MM.1S (cell line): ENCODE measurements at regions not wholly inside any gene's neighbourhood (a gene's known extent, or its start where the extent isn't known, plus 50 kb on each side); places are given as distances from the start of the nearest gene placed in this dataset.

Experiments
- DNase-seq: peaks from one replicate; pipeline ENCODE4 v3.0.0-alpha.2; 2015
- H2AFZ ChIP-seq: fragments of 300-600 bp; sonication (generic); 2 replicates; pipeline ENCODE4 v1.6.0; 2016; ENCODE audit warnings: antibody characterized with exemption, low read length
- H3F3A ChIP-seq: fragments of 300-600 bp; sonication (generic); 2 replicates; pipeline ENCODE4 v1.6.1; 2016; ENCODE audit warnings: mild to moderate bottlenecking, antibody characterized with exemption, low read length, moderate library complexity, mixed read lengths; ENCODE audit not compliant: insufficient read depth
- H3K27ac ChIP-seq: fragments of 300-600 bp; sonication (generic); 2 replicates; pipeline ENCODE4 v1.5.1; 2016; ENCODE audit warnings: mild to moderate bottlenecking, low read length
- H3K27me3 ChIP-seq: fragments of 300-600 bp; sonication (generic); replicated peaks from 2 replicates; pipeline ENCODE4 v1.6.0; 2016; ENCODE audit warnings: low read length; ENCODE audit not compliant: insufficient read depth
- H3K36me3 ChIP-seq: fragments of 300-600 bp; sonication (generic); replicated peaks from 2 replicates; pipeline ENCODE4 v1.6.1; 2016; ENCODE audit warnings: mild to moderate bottlenecking, low read length, mixed read lengths; ENCODE audit not compliant: insufficient read depth
- H3K4me1 ChIP-seq: fragments of 300-600 bp; sonication (generic); 2 replicates; pipeline ENCODE4 v1.6.1; 2016; ENCODE audit warnings: low read length, mixed read lengths
- H3K4me2 ChIP-seq: fragments of 300-600 bp; sonication (generic); 2 replicates; pipeline ENCODE4 v1.6.0; 2016; ENCODE audit warnings: low read depth, low read length
- H3K4me3 ChIP-seq: fragments of 300-600 bp; sonication (generic); 2 replicates; pipeline ENCODE4 v1.5.1; 2016; ENCODE audit warnings: low read length, mixed read lengths
- H3K79me2 ChIP-seq: fragments of 300-600 bp; sonication (generic); 2 replicates; pipeline ENCODE4 v1.6.1; 2016; ENCODE audit warnings: mixed run types, low read length, mixed read lengths
- H3K9ac ChIP-seq: fragments of 300-600 bp; sonication (generic); 2 replicates; pipeline ENCODE4 v1.6.1; 2016; ENCODE audit warnings: low read length, mixed read lengths
- H3K9me2 ChIP-seq: fragments of 300-600 bp; sonication (generic); replicated peaks from 2 replicates; pipeline ENCODE4 v1.6.1; 2016; ENCODE audit warnings: mild to moderate bottlenecking, low read length, mixed read lengths; ENCODE audit not compliant: insufficient read depth
- H3K9me3 ChIP-seq: fragments of 300-600 bp; sonication (generic); replicated peaks from 2 replicates; pipeline ENCODE4 v1.6.1; 2016; ENCODE audit warnings: mild to moderate bottlenecking, low read length, mixed read lengths; ENCODE audit not compliant: insufficient read depth
- H4K20me1 ChIP-seq: fragments of 300-600 bp; sonication (generic); 2 replicates; pipeline ENCODE4 v1.6.1; 2016; ENCODE audit warnings: mild to moderate bottlenecking, low read length, moderate library complexity, mixed read lengths; ENCODE audit not compliant: insufficient read depth
- CTCF ChIP-seq: fragments of 300-600 bp; sonication (generic); IDR thresholded peaks from 2 replicates; pipeline ENCODE4 v1.5.1; 2016; ENCODE audit warnings: antibody characterized with exemption, low read length, mixed read lengths
- EZH2 ChIP-seq: fragments of 300-600 bp; sonication (generic); optimal IDR thresholded peaks from 2 replicates; pipeline ENCODE3; 2017; ENCODE audit warnings: low read depth, mild to moderate bottlenecking, antibody characterized with exemption, low read length, mixed read lengths
- EZH2phosphoT487 ChIP-seq: fragments of 300-600 bp; sonication (generic); IDR thresholded peaks from 2 replicates; pipeline ENCODE4 v1.6.1; 2018; ENCODE audit warnings: antibody characterized with exemption, low read length

- TF ChIP-seq CTCF (no peak), EZH2phosphoT487 (no peak), EZH2 (no peak)
- H3K9me2 ChIP-seq, result no peaks in the 10 kb centered on the region
Observed at GRCh38 chr7:116148108-116148507, 62.2 kb upstream of the TES start.

GRCh38 chr7:116148626-116149025, 61.7 kb upstream of the TES start:
- H3K9ac ChIP-seq, result no peak overlapping the region
- TF ChIP-seq EZH2, result no peak
- H3K4me1 ChIP-seq, result peaks cover 63% of the 10 kb centered on the region
- no peak overlapping the region for H3K4me3 ChIP-seq
- H3K27ac ChIP-seq, result no peak overlapping the region
- H3K27me3 ChIP-seq, result no peaks in the 10 kb centered on the region
- peaks cover 39% of the 10 kb centered on the region for H3F3A ChIP-seq
- no peaks in the 10 kb centered on the region for H3K79me2 ChIP-seq
- H3K9me2 ChIP-seq, result no peaks in the 10 kb centered on the region
- H3K36me3 ChIP-seq, result no peaks in the 10 kb centered on the region
- no peaks in the 10 kb centered on the region for H3K9me3 ChIP-seq
- H3K4me2 ChIP-seq, result no peak overlapping the region
- no peak for DNase-seq
- H2AFZ ChIP-seq, result no peak overlapping the region
- H4K20me1 ChIP-seq, result no peaks in the 10 kb centered on the region

More at GRCh38 chr7:116148108-116148507, 62.2 kb upstream of the TES start:
- H3K9ac ChIP-seq, result no peak overlapping the region
- H3F3A ChIP-seq, result peaks cover 35% of the 10 kb centered on the region
- H3K79me2 ChIP-seq, result no peaks in the 10 kb centered on the region
- no peaks in the 10 kb centered on the region for H3K36me3 ChIP-seq
- peaks cover 58% of the 10 kb centered on the region for H3K4me1 ChIP-seq
- DNase-seq, result no peak
- H3K4me2 ChIP-seq, result no peak overlapping the region
- no peak overlapping the region for H3K27ac ChIP-seq
- no peak overlapping the region for H3K4me3 ChIP-seq
- no peaks in the 10 kb centered on the region for H4K20me1 ChIP-seq
- H3K9me3 ChIP-seq, result no peaks in the 10 kb centered on the region
- no peaks in the 10 kb centered on the region for H3K27me3 ChIP-seq
- no peak overlapping the region for H2AFZ ChIP-seq

- Histone ChIP-seq H3K9ac (no peak overlapping the region), H3K9me3 (no peaks in the 10 kb centered on the region), H3F3A (peaks cover 37% of the 10 kb centered on the region), H3K4me1 (peaks cover 49% of the 10 kb centered on the region), H3K27ac (peak overlapping the region; percentile 42; the same call in 1 of the 2 replicates), H3K9me2 (no peaks in the 10 kb centered on the region), H4K20me1 (no peaks in the 10 kb centered on the region), H3K36me3 (no peaks in the 10 kb centered on the region), H2AFZ (peak overlapping the region; percentile 2; the same call in 1 of the 2 replicates), H3K4me2 (peak overlapping the region; percentile 49), H3K27me3 (no peaks in the 10 kb centered on the region), H3K4me3 (peak overlapping the region; percentile 9; the same call in 1 of the 2 replicates), H3K79me2 (no peaks in the 10 kb centered on the region)
- TF ChIP-seq EZH2phosphoT487 (no peak), CTCF (no peak), EZH2 (no peak)
- peak; percentile 67 for DNase-seq
Observed at GRCh38 chr7:116150588-116150987, 59.8 kb upstream of the TES start.

GRCh38 chr7:116152276-116152675, 58.1 kb upstream of the TES start:
- Histone ChIP-seq H3F3A (peaks cover 35% of the 10 kb centered on the region), H3K4me3 (no peak overlapping the region), H3K9ac (no peak overlapping the region), H3K4me2 (peak overlapping the region; percentile 29; the same call in 1 of the 2 replicates), H3K36me3 (no peaks in the 10 kb centered on the region), H3K27me3 (no peaks in the 10 kb centered on the region), H3K4me1 (peaks cover 39% of the 10 kb centered on the region), H3K9me3 (no peaks in the 10 kb centered on the region), H4K20me1 (no peaks in the 10 kb centered on the region), H3K9me2 (no peaks in the 10 kb centered on the region), H3K79me2 (no peaks in the 10 kb centered on the region), H2AFZ (no peak overlapping the region), H3K27ac (no peak overlapping the region)
- TF ChIP-seq EZH2 (no peak), EZH2phosphoT487 (no peak)
- no peak for DNase-seq
